ENCODE measurements at regions not wholly inside any gene's neighbourhood (a gene's known extent, or its start where the extent isn't known, plus 50 kb on each side); places are given as distances from the start of the nearest gene placed in this dataset.

DNA sequence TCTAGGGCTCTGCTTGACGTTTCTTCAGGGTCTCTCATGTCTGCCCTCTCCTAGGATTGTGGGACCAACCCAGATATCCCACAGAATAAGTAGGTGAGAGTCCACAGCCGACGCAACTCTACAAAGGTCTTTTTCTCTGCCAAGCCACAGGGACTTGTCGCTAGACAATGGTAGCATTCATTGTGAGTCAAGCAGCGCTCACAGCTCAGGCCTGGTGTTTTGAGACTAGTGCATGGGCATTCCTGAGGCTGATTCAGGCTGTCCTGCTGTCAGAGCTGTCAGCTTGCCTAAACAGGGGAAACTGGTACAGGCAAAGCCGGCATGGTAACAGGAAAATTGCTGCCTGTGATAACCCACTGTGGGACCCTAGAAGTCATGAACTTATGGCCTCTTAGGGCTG lies 610.6 kb upstream of the TSPY4 start:
- TF ChIP-seq POLR2A (IDR thresholded peaks at IDR 0.05): no peak
- TF ChIP-seq EP300 (IDR thresholded peaks at IDR 0.05): no peak
